SK-N-SH (cell line): ENCODE measurements at regions not wholly inside any gene's neighbourhood (a gene's known extent, or its start where the extent isn't known, plus 50 kb on each side); places are given as distances from the start of the nearest gene placed in this dataset.

Experiments used
- CTCF ChIA-PET: fragments of 300-600, 350-600 bp; formaldehyde crosslinking; extraction: SDS; loops from one replicate; lab custom pipeline; 2021; lab: Yijun Ruan, JAX
- POLR2A ChIA-PET: fragments of 350-600 bp; sonication (Branson Sonifier 250); formaldehyde crosslinking; extraction: SDS; loops from one replicate; lab custom pipeline; 2020; ENCODE audit warnings: antibody characterized with exemption, inconsistent platforms; lab: Yijun Ruan, JAX
- DNase-seq: peaks from one replicate; pipeline ENCODE4 v3.0.0; 2012
- H2AFZ ChIP-seq: fragments of 200-600 bp; sonication (generic); 2 replicates; pipeline ENCODE4 v1.8.1; 2016; ENCODE audit warnings: antibody characterized with exemption, mild to moderate bottlenecking, low read depth
- H3F3A ChIP-seq: fragments of 200-600 bp; sonication (generic); replicated peaks from 2 replicates; pipeline ENCODE3; 2016; ENCODE audit warnings: antibody characterized with exemption, mild to moderate bottlenecking; ENCODE audit not compliant: insufficient read depth
- H3K27ac ChIP-seq, 2 experiments: fragments of 200-500 bp in 1 of 2; fragments of 200-600 bp in 1 of 2; sonication (Bioruptor generic) in 1 of 2; sonication (generic), shearing (Covaris generic) in 1 of 2; 2 replicates each; pipeline versions ENCODE4 v1.5.1 to v1.6.1; 2014 to 2016; ENCODE audit warnings: low read depth in 2 of 2, inconsistent platforms in 1 of 2, low read length in 1 of 2, mild to moderate bottlenecking in 1 of 2, mixed read lengths in 1 of 2
- H3K27me3 ChIP-seq: fragments of 200-600 bp; sonication (generic), shearing (Covaris generic); 2 replicates; pipeline ENCODE4 v1.6.1; 2016; ENCODE audit warnings: mixed run types; ENCODE audit not compliant: insufficient read depth
- H3K36me3 ChIP-seq, 2 experiments: fragments of 200-500 bp in 1 of 2; fragments of 200-600 bp in 1 of 2; sonication (Bioruptor generic) in 1 of 2; sonication (generic) in 1 of 2; replicated peaks in 1 of 2; 2 replicates each; pipeline versions ENCODE3 to v1.5.1; 2014 to 2016; ENCODE audit warnings: low read length in 1 of 2, mild to moderate bottlenecking in 1 of 2; ENCODE audit not compliant: insufficient read depth in 2 of 2, control insufficient read depth in 1 of 2
- H3K4me1 ChIP-seq, 2 experiments: fragments of 200-500 bp in 1 of 2; fragments of 200-600 bp in 1 of 2; sonication (Bioruptor generic) in 1 of 2; sonication (generic), shearing (Covaris generic) in 1 of 2; 2 replicates each; pipeline versions ENCODE4 v1.5.1 to v1.6.1; 2014 to 2016; ENCODE audit warnings: low read depth in 1 of 2, low read length in 1 of 2, mixed run types in 1 of 2; ENCODE audit not compliant: insufficient read depth in 2 of 2, control insufficient read depth in 1 of 2
- H3K4me2 ChIP-seq: fragments of 200-600 bp; sonication (generic), shearing (Covaris generic); 2 replicates; pipeline ENCODE4 v1.6.1; 2017; ENCODE audit warnings: mixed run types
- H3K4me3 ChIP-seq, 2 experiments: fragments of 200-500 bp in 1 of 2; fragments of 200-600 bp in 1 of 2; sonication (Bioruptor generic) in 1 of 2; sonication (generic), shearing (Covaris generic) in 1 of 2; 2 replicates each; pipeline versions ENCODE4 v1.5.1 to v1.8.1; 2014 to 2016; ENCODE audit warnings: low read depth in 2 of 2, inconsistent platforms in 1 of 2, low read length in 1 of 2, mild to moderate bottlenecking in 1 of 2, mixed read lengths in 1 of 2, moderate library complexity in 1 of 2
- H3K79me2 ChIP-seq: fragments of 200-600 bp; sonication (generic); 2 replicates; pipeline ENCODE4 v1.8.1; 2017; ENCODE audit warnings: mild to moderate bottlenecking; ENCODE audit not compliant: insufficient read depth
- H3K9ac ChIP-seq: fragments of 200-600 bp; sonication (generic); 2 replicates; pipeline ENCODE4 v1.6.1; 2017; ENCODE audit warnings: mixed run types
- H3K9me2 ChIP-seq: fragments of 200-600 bp; sonication (generic); 2 replicates; pipeline ENCODE4 v1.6.1; 2017; ENCODE audit warnings: mixed run types
- H3K9me3 ChIP-seq: fragments of 200-600 bp; sonication (generic); 2 replicates; pipeline ENCODE4 v1.6.1; 2017; ENCODE audit warnings: mixed run types, mild to moderate bottlenecking, moderate library complexity
- H4K20me1 ChIP-seq: fragments of 200-600 bp; sonication (generic); 2 replicates; pipeline ENCODE4 v1.6.1; 2017; ENCODE audit warnings: mild to moderate bottlenecking, mixed run types; ENCODE audit not compliant: insufficient read depth
- CHD2 ChIP-seq: fragments of 150-350 bp; IDR thresholded peaks from 2 replicates; pipeline ENCODE4 v1.6.1; 2018; ENCODE audit warnings: low read length; ENCODE audit not compliant: partially characterized antibody
- CTCF ChIP-seq: fragments of 200-600 bp; sonication (generic); IDR thresholded peaks from 2 replicates; pipeline ENCODE4 v1.6.1; 2017; ENCODE audit warnings: antibody characterized with exemption, mild to moderate bottlenecking, moderate library complexity
- EZH2phosphoT487 ChIP-seq: fragments of 200-600 bp; sonication (generic); IDR thresholded peaks from 2 replicates; pipeline ENCODE4 v1.6.1; 2017; ENCODE audit warnings: low read depth, mixed run types, mild to moderate bottlenecking, antibody characterized with exemption, moderate library complexity, borderline replicate concordance
- GATA2 ChIP-seq: sonication (generic); formaldehyde crosslinking; IDR thresholded peaks from 2 replicates; pipeline ENCODE4 v1.5.0; 2020; ENCODE audit warnings: mild to moderate bottlenecking, missing genetic modification reagents
- JUND ChIP-seq: IDR thresholded peaks from 2 replicates; pipeline ENCODE4 v1.4.0; 2012
- MXI1 ChIP-seq: IDR thresholded peaks from 2 replicates; pipeline ENCODE4 v1.6.1; 2012; ENCODE audit warnings: mild to moderate bottlenecking, low read depth, low read length, improper control_type of control experiment
- NFIC ChIP-seq: IDR thresholded peaks from 2 replicates; pipeline ENCODE4 v1.4.0; 2012; ENCODE audit warnings: borderline replicate concordance
- RCOR1 ChIP-seq: fragments of 150-350 bp; IDR thresholded peaks from 2 replicates; pipeline ENCODE4 v1.6.1; 2017; ENCODE audit warnings: antibody characterized with exemption, low read length
- RFX5 ChIP-seq: IDR thresholded peaks from 2 replicates; pipeline ENCODE4 v1.6.1; 2012; ENCODE audit warnings: mild to moderate bottlenecking, improper control_type of control experiment, low read length
- TAF1 ChIP-seq: IDR thresholded peaks from 2 replicates; pipeline ENCODE4 v1.6.1; 2012; ENCODE audit warnings: low read depth, mild to moderate bottlenecking, low read length, moderate library complexity, borderline replicate concordance
- USF1 ChIP-seq: IDR thresholded peaks from 2 replicates; pipeline ENCODE4 v1.4.0; 2012; ENCODE audit warnings: low read depth, borderline replicate concordance
- USF2 ChIP-seq: fragments of 150-350 bp; IDR thresholded peaks from 2 replicates; pipeline ENCODE4 v1.6.1; 2017; ENCODE audit warnings: antibody characterized with exemption, low read length, low read depth, borderline replicate concordance
- YY1 ChIP-seq: IDR thresholded peaks from 2 replicates; pipeline ENCODE4 v1.4.0; 2012; ENCODE audit warnings: low read depth, mild to moderate bottlenecking
- ZBTB33 ChIP-seq: IDR thresholded peaks from 2 replicates; pipeline ENCODE4 v1.4.0; 2012; ENCODE audit warnings: low read depth, borderline replicate concordance
- WGBS: methylation state at CpG from one replicate; pipeline ENCODE4 v1.1.6; 2017; ENCODE audit warnings: low lambda C conversion rate; 5-methylcytosine and 5-hydroxymethylcytosine counted together
- TF ChIP-seq, protein P1 (sequence below): fragments of 150-350 bp; IDR thresholded peaks from 2 replicates; pipeline ENCODE4 v1.6.1; 2016; ENCODE audit warnings: mild to moderate bottlenecking, low read depth, low read length
- TF ChIP-seq, protein P2 (sequence below): IDR thresholded peaks from 2 replicates; pipeline ENCODE4 v1.4.0; 2012; ENCODE audit warnings: low read depth

DNA sequence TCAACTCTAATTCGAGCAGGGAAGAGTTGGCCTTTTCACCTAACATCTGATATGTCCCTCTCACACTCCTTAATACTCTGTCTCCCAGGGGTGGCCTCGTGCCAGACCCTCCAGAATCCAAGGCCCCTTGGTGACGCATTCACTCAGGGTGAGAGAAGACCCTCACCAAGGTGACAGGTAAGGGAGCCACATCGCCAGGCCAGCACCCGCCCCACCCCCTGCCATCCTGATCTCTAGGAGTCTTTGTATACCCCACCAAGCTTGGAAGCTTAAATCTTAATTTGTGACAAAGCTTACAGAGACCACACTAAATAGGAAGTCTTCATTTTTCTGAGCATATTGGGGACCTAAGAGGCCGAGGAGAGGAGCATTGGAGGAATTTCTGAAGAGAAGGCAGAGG is 286.1 kb downstream of the IRF8 start:
- TF ChIP-seq JUND (no peak), GATA2 (CRISPR knock-in tag) (no peak), TAF1 (no peak), CHD2 (no peak), RCOR1 (no peak), YY1 (no peak), EZH2phosphoT487 (no peak), RFX5 (no peak), ZBTB33 (no peak), USF2 (no peak), MXI1 (no peak), CTCF (no peak), NFIC (no peak), USF1 (no peak)
- TF ChIP-seq, protein P1, sequence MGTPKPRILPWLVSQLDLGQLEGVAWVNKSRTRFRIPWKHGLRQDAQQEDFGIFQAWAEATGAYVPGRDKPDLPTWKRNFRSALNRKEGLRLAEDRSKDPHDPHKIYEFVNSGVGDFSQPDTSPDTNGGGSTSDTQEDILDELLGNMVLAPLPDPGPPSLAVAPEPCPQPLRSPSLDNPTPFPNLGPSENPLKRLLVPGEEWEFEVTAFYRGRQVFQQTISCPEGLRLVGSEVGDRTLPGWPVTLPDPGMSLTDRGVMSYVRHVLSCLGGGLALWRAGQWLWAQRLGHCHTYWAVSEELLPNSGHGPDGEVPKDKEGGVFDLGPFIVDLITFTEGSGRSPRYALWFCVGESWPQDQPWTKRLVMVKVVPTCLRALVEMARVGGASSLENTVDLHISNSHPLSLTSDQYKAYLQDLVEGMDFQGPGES = no peak
- TF ChIP-seq, protein P2, sequence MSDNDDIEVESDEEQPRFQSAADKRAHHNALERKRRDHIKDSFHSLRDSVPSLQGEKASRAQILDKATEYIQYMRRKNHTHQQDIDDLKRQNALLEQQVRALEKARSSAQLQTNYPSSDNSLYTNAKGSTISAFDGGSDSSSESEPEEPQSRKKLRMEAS = no peak
- Histone ChIP-seq H3K9me3 (no peaks in the 10 kb centered on the region), H3K79me2 (no peaks in the 10 kb centered on the region), H3F3A (no peaks in the 10 kb centered on the region), H4K20me1 (no peaks in the 10 kb centered on the region), H3K27me3 (peaks cover 55% of the 10 kb centered on the region), H3K9ac (no peak overlapping the region), H3K27ac (no peak overlapping the region), H3K4me2 (no peak overlapping the region), H3K4me3 (no peak overlapping the region), H2AFZ (no peak overlapping the region), H3K4me1 (no peaks in the 10 kb centered on the region), H3K9me2 (no peaks in the 10 kb centered on the region), H3K36me3 (no peaks in the 10 kb centered on the region)
- CTCF ChIA-PET = interaction anchor here (0.9 kb wide), 1 partner anchor 335 kb away, joined by 3 read pairs; no protein-coding TSS in a partner anchor
- DNase-seq = no peak
- POLR2A ChIA-PET = no interaction called here
- 5% methylated on average over 6 of the region's 6 CpGs for WGBS
